Body of pancreas (tissue), 4 donors: ENCODE measurements at regions not wholly inside any gene's neighbourhood (a gene's known extent, or its start where the extent isn't known, plus 50 kb on each side); places are given as distances from the start of the nearest gene placed in this dataset.
"Not testable (repeated sequence)": the region's sequence is repeated elsewhere in the genome, so short reads cannot be mapped to it uniquely, and the experiment has no call there.

Experiments used
- ATAC-seq: fragments of 150-250 bp; one replicate; pipeline ENCODE4 v1.9.1; 2016
- DNase-seq, 4 donors: peaks; one replicate each; pipeline ENCODE4 v3.0.0-alpha.2; 2019
- H3K27ac ChIP-seq, 4 donors: fragments of 200-600 bp; sonication (generic); 1 replicate in 3 of 4; 2 replicates in 1 of 4; pipeline versions ENCODE4 v1.5.1 to v1.6.1; 2016 to 2019; ENCODE audit warnings: mild to moderate bottlenecking in 1 of 4, mixed read lengths in 1 of 4, moderate library complexity in 1 of 4
- H3K27me3 ChIP-seq, 2 donors: fragments of 200-600 bp; sonication (generic); one replicate each; pipeline ENCODE4 v1.6.0; 2016; ENCODE audit warnings: mild to moderate bottlenecking in 1 of 2
- H3K36me3 ChIP-seq, 2 donors: fragments of 200-600 bp; sonication (generic); replicated peaks in 1 of 2; 2 replicates each; pipeline ENCODE4 v1.5.1; 2016; ENCODE audit warnings: low read depth in 2 of 2; ENCODE audit not compliant: insufficient read depth in 1 of 2
- H3K4me1 ChIP-seq: fragments of 200-600 bp; sonication (generic); one replicate; pipeline ENCODE4 v1.6.0; 2016
- H3K4me3 ChIP-seq, 2 donors: fragments of 200-600 bp; sonication (generic); 1 replicate in 1 of 2; 2 replicates in 1 of 2; pipeline ENCODE4 v1.5.1; 2016 to 2019
- H3K9me3 ChIP-seq, 3 donors: fragments of 200-600 bp; sonication (generic); 1 replicate in 2 of 3; 2 replicates in 1 of 3; pipeline ENCODE4 v1.5.1; 2016
- CTCF ChIP-seq, 7 experiments: fragments of 450-650 bp in 4 of 7; fragments of 200-600 bp in 3 of 7; sonication (generic) in 3 of 7; IDR thresholded peaks; one replicate each; pipeline ENCODE4 v1.5.1; 2016 to 2019; ENCODE audit warnings: antibody characterized with exemption in 7 of 7
- POLR2A ChIP-seq, 3 donors: fragments of 450-650 bp; IDR thresholded peaks; one replicate each; pipeline ENCODE4 v1.6.1; 2016; ENCODE audit warnings: antibody characterized with exemption in 3 of 3, mild to moderate bottlenecking in 2 of 3
- WGBS, 2 donors: methylation state at CpG; one replicate each; pipeline ENCODE4 v1.1.5; 2017; 5-methylcytosine and 5-hydroxymethylcytosine counted together
- intact Hi-C: fragments of 100-400 bp; cut with DNase I; formaldehyde crosslinking; loops from one replicate; pipeline ENCODE4 v1.15.1; 2023

GRCh38 chr5:175344331-175345195 lies 99.4 kb downstream of the DRD1 start:
- Histone ChIP-seq H3K27me3 (no peaks in the 10 kb centered on the region), H3K27ac (no peak overlapping the region), H3K36me3 (no peaks in the 10 kb centered on the region), H3K9me3 (no peaks in the 10 kb centered on the region), H3K4me1 (no peaks in the 10 kb centered on the region), H3K4me3 (no peak overlapping the region)
- DNase-seq (no peak), ATAC-seq (no peak)
- TF ChIP-seq POLR2A (IDR thresholded peaks at IDR 0.05) = no peak
- WGBS, 2 donors = 53 to 67% methylated on average over 4 of the region's 4 CpGs
- intact Hi-C loops = no loop called here

GRCh38 chr5:175343308-175343707 lies 100.7 kb downstream of the DRD1 start:
- WGBS, 2 donors = 50 to 55% methylated on average over 2 of the region's 2 CpGs
- Histone ChIP-seq H3K27me3 (no peaks in the 10 kb centered on the region), H3K27ac (no peak overlapping the region), H3K4me1 (no peaks in the 10 kb centered on the region), H3K4me3 (no peak overlapping the region), H3K9me3 (no peaks in the 10 kb centered on the region), H3K36me3 (no peaks in the 10 kb centered on the region)
- no peak for DNase-seq
- intact Hi-C loops = no loop called here
- no peak for TF ChIP-seq POLR2A (IDR thresholded peaks at IDR 0.05)
- no peak for TF ChIP-seq CTCF (IDR thresholded peaks at IDR 0.05)
- ATAC-seq = no peak

GRCh38 chr5:175340180-175340579 lies 103.8 kb downstream of the DRD1 start:
- no peak for ATAC-seq

GRCh38 chr5:175337680-175338079 lies 106.3 kb downstream of the DRD1 start:
- no peak overlapping the region for H3K27ac ChIP-seq
- H3K36me3 ChIP-seq = no peaks in the 10 kb centered on the region
- WGBS, 2 donors = 86 to 93% methylated on average over 3 of the region's 3 CpGs
- intact Hi-C loops = no loop called here
- H3K27me3 ChIP-seq = no peaks in the 10 kb centered on the region
- ATAC-seq (no peak), DNase-seq (no peak)
- no peak for TF ChIP-seq POLR2A (IDR thresholded peaks at IDR 0.05)
- no peaks in the 10 kb centered on the region for H3K9me3 ChIP-seq
- H3K4me1 ChIP-seq = no peaks in the 10 kb centered on the region
- H3K4me3 ChIP-seq = no peak overlapping the region

More at GRCh38 chr5:175340180-175340579, 103.8 kb downstream of the DRD1 start:
- Histone ChIP-seq H3K4me1 (no peaks in the 10 kb centered on the region), H3K27ac (no peak overlapping the region), H3K9me3 (no peaks in the 10 kb centered on the region), H3K36me3 (no peaks in the 10 kb centered on the region), H3K27me3 (no peaks in the 10 kb centered on the region), H3K4me3 (no peak overlapping the region)
- intact Hi-C loops = no loop called here
- no peak for DNase-seq
- WGBS, 2 donors = 64% methylated on average over 2 of the region's 2 CpGs
- TF ChIP-seq CTCF (IDR thresholded peaks at IDR 0.05) (no peak), POLR2A (IDR thresholded peaks at IDR 0.05) (no peak)

- 14 to 21% methylated on average over 2 of the region's 2 CpGs for WGBS, 2 donors
- Histone ChIP-seq H3K4me3 (no peak overlapping the region), H3K4me1 (no peaks in the 10 kb centered on the region), H3K27me3 (no peaks in the 10 kb centered on the region), H3K9me3 (no peaks in the 10 kb centered on the region), H3K36me3 (no peaks in the 10 kb centered on the region), H3K27ac (no peak overlapping the region)
- TF ChIP-seq CTCF (IDR thresholded peaks at IDR 0.05) (no peak), POLR2A (IDR thresholded peaks at IDR 0.05) (no peak)
- no peak for DNase-seq
- intact Hi-C loops = no loop called here
- ATAC-seq = no peak
Measured at GRCh38 chr5:175336781-175337180, 107.2 kb downstream of the DRD1 start.

GRCh38 chr5:175335691-175336090 lies 108.3 kb downstream of the DRD1 start:
- 48 to 57% methylated on average over 5 of the region's 5 CpGs for WGBS, 2 donors
- DNase-seq (no peak), ATAC-seq (no peak)
- Histone ChIP-seq H3K4me1 (no peaks in the 10 kb centered on the region), H3K4me3 (no peak overlapping the region), H3K27ac (no peak overlapping the region), H3K36me3 (no peaks in the 10 kb centered on the region), H3K27me3 (no peaks in the 10 kb centered on the region), H3K9me3 (no peaks in the 10 kb centered on the region)
- intact Hi-C loops = no loop called here
- TF ChIP-seq CTCF (IDR thresholded peaks at IDR 0.05) (no peak), POLR2A (IDR thresholded peaks at IDR 0.05) (no peak)

GRCh38 chr5:175331173-175332036 lies 112.6 kb downstream of the DRD1 start:
- H3K4me1 ChIP-seq, H3K4me3 ChIP-seq, H3K27me3 ChIP-seq, intact Hi-C loops, H3K36me3 ChIP-seq, H3K27ac ChIP-seq, H3K9me3 ChIP-seq, ATAC-seq, DNase-seq: not testable (repeated sequence)
- WGBS, 2 donors = 38 to 49% methylated on average over 14 of the region's 14 CpGs
